ENCODE measurements at regions not wholly inside any gene's neighbourhood (a gene's known extent, or its start where the extent isn't known, plus 50 kb on each side); places are given as distances from the start of the nearest gene placed in this dataset.

- no peak overlapping the region for H3K9ac ChIP-seq (replicated peaks in 1 of 4; ENCODE audit: extremely low read depth in 1 of 4, low read depth in 3 of 4, low read length in 3 of 4)
- H2BK5ac ChIP-seq (ENCODE audit: low read depth, low read length) = no peak overlapping the region
- no peak for FAIRE-seq
- no peak overlapping the region for H3K4me3 ChIP-seq (ENCODE audit: extremely low read depth in 1 of 4, insufficient read depth in 2 of 4, low read depth in 3 of 4, low read length in 4 of 4)
- H4K91ac ChIP-seq (replicated peaks; ENCODE audit: insufficient read length, low read length) = no peak overlapping the region
- no peak overlapping the region for H3K4me2 ChIP-seq (ENCODE audit: insufficient read depth in 1 of 2, low read depth in 2 of 2, low read length in 2 of 2)
- H3K23me2 ChIP-seq (ENCODE audit: low read depth, low read length) = no peaks in the 10 kb centered on the region
- H4K20me1 ChIP-seq (replicated peaks in 1 of 2; ENCODE audit: control insufficient read depth in 1 of 2, insufficient read depth in 2 of 2, low read length in 2 of 2) = no peaks in the 10 kb centered on the region
- H2BK15ac ChIP-seq (ENCODE audit: low read length) = no peak overlapping the region
- no peak overlapping the region for H3K18ac ChIP-seq (ENCODE audit: extremely low read depth, low read length)
- ChIA-PET POLR2A (ENCODE audit: partially characterized antibody) (no interaction called here), CTCF (ENCODE audit: partially characterized antibody) (interaction anchor here (0.6 to 1.6 kb wide), 6 partner anchors 10 to 426 kb away, joined by 3 read pairs; no protein-coding TSS in a partner anchor)
- no peak overlapping the region for H3K56ac ChIP-seq (replicated peaks; ENCODE audit: insufficient read length, low read depth, low read length)
- no peak overlapping the region for H3K14ac ChIP-seq (ENCODE audit: insufficient read length)
- DNase-seq (ENCODE audit: low read depth in 1 of 2, low spot score in 2 of 2) = no peak
- H4K5ac ChIP-seq (ENCODE audit: insufficient read length, low read depth, low read length) = no peak overlapping the region
- no peak overlapping the region for H2BK12ac ChIP-seq (ENCODE audit: low read depth, low read length)
- H3K79me2 ChIP-seq (ENCODE audit: control insufficient read depth in 1 of 2, insufficient read depth in 2 of 2, low read length in 2 of 2) = no peaks in the 10 kb centered on the region
- no peaks in the 10 kb centered on the region for H3K36me3 ChIP-seq (ENCODE audit: control insufficient read depth in 2 of 4, insufficient read depth in 4 of 4, low read length in 3 of 4)
- no peak overlapping the region for H2BK20ac ChIP-seq (ENCODE audit: low read length)
- no peak overlapping the region for H2AK5ac ChIP-seq (ENCODE audit: low read depth, low read length)
- 87% methylated on average over 3 of the region's 3 CpGs; no CpG with 5 or more reads in 1 of the 2 experiments for WGBS, 2 experiments (ENCODE audit: extremely low coverage in 1 of 2, insufficient coverage in 1 of 2, insufficient read length in 1 of 2, insufficient replicate concordance in 2 of 2, low coverage in 1 of 2, low lambda C conversion rate in 2 of 2, missing lambda C conversion rate in 1 of 2)
- no peak overlapping the region for H3K27ac ChIP-seq (ENCODE audit: low read depth, low read length)
- H3K79me1 ChIP-seq (ENCODE audit: low read depth, low read length) = no peaks in the 10 kb centered on the region
- H3K4ac ChIP-seq (replicated peaks; ENCODE audit: insufficient read length, low read depth, low read length) = no peak overlapping the region
- no peaks in the 10 kb centered on the region; a peak in 1 of 7 replicates for H3K27me3 ChIP-seq (replicated peaks in 1 of 4; ENCODE audit: control insufficient read depth in 3 of 4, extremely low read depth in 1 of 4, insufficient read depth in 3 of 4, low read length in 3 of 4)
- no peak overlapping the region for H2AFZ ChIP-seq (ENCODE audit: low read length)
- TF ChIP-seq NANOG (IDR thresholded peaks at IDR 0.05; ENCODE audit: insufficient read depth, low read depth, low read length, poor library complexity, severe bottlenecking) (no peak), SP4 (IDR thresholded peaks at IDR 0.05; ENCODE audit: low read length) (no peak), TEAD4 (IDR thresholded peaks at IDR 0.05; ENCODE audit: low read depth, low read length) (no peak), GABPA (IDR thresholded peaks at IDR 0.05; ENCODE audit: borderline replicate concordance, insufficient read depth, low read length) (no peak), PHF8 (conservative IDR thresholded peaks at IDR 0.05; ENCODE audit: low read depth, low read length) (no peak), CBX5 (IDR thresholded peaks at IDR 0.05; ENCODE audit: low read depth, low read length) (no peak), ZNF274 (IDR thresholded peaks at IDR 0.05; ENCODE audit: borderline replicate concordance, extremely low read depth, low read length) (no peak)
- peaks cover 0 to 2% (median 0%) of the 10 kb centered on the region in 4 experiments; a peak in 1 of 7 replicates for H3K4me1 ChIP-seq (replicated peaks in 1 of 4; ENCODE audit: control insufficient read depth in 3 of 4, insufficient read depth in 4 of 4, low read length in 3 of 4)
- H2BK120ac ChIP-seq (replicated peaks; ENCODE audit: low read depth, low read length) = no peak overlapping the region
- H3K23ac ChIP-seq (ENCODE audit: insufficient read length) = no peak overlapping the region
- no peak overlapping the region for H4K8ac ChIP-seq (ENCODE audit: extremely low read depth, insufficient read depth, low read length)
- H3K9me3 ChIP-seq (ENCODE audit: insufficient read depth in 2 of 2, low read depth in 1 of 2, low read length in 1 of 2) = no peaks in the 10 kb centered on the region
Measured at GRCh38 chr3:72659596-72659995, 188.6 kb downstream of the SHQ1 start.

All from H1 (cell line).